Erythroblast (primary cell): ENCODE measurements at regions not wholly inside any gene's neighbourhood (a gene's known extent, or its start where the extent isn't known, plus 50 kb on each side); places are given as distances from the start of the nearest gene placed in this dataset.

Source experiments
- GATA1 ChIP-seq: IDR thresholded peaks from 2 replicates; pipeline ENCODE4 v1.6.1; 2011; ENCODE audit warnings: low read depth, mild to moderate bottlenecking, control low read depth, low read length, moderate library complexity
- POLR2A ChIP-seq: IDR thresholded peaks from 2 replicates; pipeline ENCODE4 v1.6.1; 2011; ENCODE audit warnings: mild to moderate bottlenecking, low read length

DNA sequence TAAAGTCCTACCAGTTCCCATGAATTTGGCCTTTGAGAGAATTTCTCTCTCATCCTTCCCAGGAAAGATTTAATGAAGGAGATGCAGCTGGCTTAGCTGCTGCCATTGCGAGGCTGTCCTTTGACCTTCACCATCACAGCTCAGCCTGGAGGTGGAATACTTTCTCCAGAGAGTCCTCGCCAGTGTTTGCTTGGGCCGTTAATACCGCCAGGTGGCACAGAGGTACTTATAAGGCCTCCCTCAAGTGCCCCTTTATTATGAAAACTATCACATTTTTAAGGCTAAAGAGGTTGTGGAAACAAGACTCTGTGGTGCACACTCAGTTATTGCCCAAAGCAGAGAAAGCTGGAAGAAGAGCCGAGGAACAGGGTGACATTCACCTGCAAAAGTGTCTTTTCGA, 330.6 kb downstream of the CCSER2 start:
- TF ChIP-seq POLR2A, result no peak
- no peak for TF ChIP-seq GATA1
